Ammon's horn (tissue), 1 donor: ENCODE measurements at regions not wholly inside any gene's neighbourhood (a gene's known extent, or its start where the extent isn't known, plus 50 kb on each side); places are given as distances from the start of the nearest gene placed in this dataset.
"Not testable (repeated sequence)": the region's sequence is repeated elsewhere in the genome, so short reads cannot be mapped to it uniquely, and the experiment has no call there.

Experiments
- DNase-seq: peaks from one replicate; pipeline ENCODE4 v3.0.0-alpha.2; 2016; ENCODE audit warnings: low spot score

- no peak for DNase-seq
Observed at GRCh38 chr2:49686291-49686690, 532.0 kb upstream of the FSHR start.

- DNase-seq, result no peak
Observed at GRCh38 chr2:49677227-49677626, 522.9 kb upstream of the FSHR start.

- DNase-seq, result no peak
Observed at GRCh38 chr2:49664827-49665226, 510.5 kb upstream of the FSHR start.

GRCh38 chr2:49661809-49662208 is 507.5 kb upstream of the FSHR start:
- DNase-seq, result no peak

- DNase-seq, result no peak
Observed at GRCh38 chr2:49656853-49657252, 502.5 kb upstream of the FSHR start.

GRCh38 chr2:49643149-49643548 is 488.8 kb upstream of the FSHR start:
- DNase-seq, result no peak

GRCh38 chr2:49640630-49641029 is 486.3 kb upstream of the FSHR start:
- no peak for DNase-seq

- DNase-seq, result no peak
Observed at GRCh38 chr2:49621016-49621415, 466.7 kb upstream of the FSHR start.

GRCh38 chr2:49619804-49620203 is 465.5 kb upstream of the FSHR start:
- no peak for DNase-seq

GRCh38 chr2:49618491-49618890 is 464.2 kb upstream of the FSHR start:
- DNase-seq, result no peak

GRCh38 chr2:49616800-49617199 is 462.5 kb upstream of the FSHR start:
- peak; percentile 74 for DNase-seq

GRCh38 chr2:49611796-49612195 is 457.5 kb upstream of the FSHR start:
- not testable (repeated sequence) for DNase-seq

- DNase-seq, result no peak
Observed at GRCh38 chr2:49600524-49600923, 446.2 kb upstream of the FSHR start.

GRCh38 chr2:49598231-49598630 is 443.9 kb upstream of the FSHR start:
- DNase-seq, result no peak

- no peak for DNase-seq
Observed at GRCh38 chr2:49585921-49586320, 431.6 kb upstream of the FSHR start.

- DNase-seq, result no peak
Observed at GRCh38 chr2:49582946-49583345, 428.6 kb upstream of the FSHR start.

- no peak for DNase-seq
Observed at GRCh38 chr2:49577041-49577440, 422.7 kb upstream of the FSHR start.

GRCh38 chr2:49569176-49569575 is 414.9 kb upstream of the FSHR start:
- no peak for DNase-seq

- no peak for DNase-seq
Observed at GRCh38 chr2:49567811-49568600, 413.7 kb upstream of the FSHR start.

GRCh38 chr2:49567021-49567420 is 412.7 kb upstream of the FSHR start:
- DNase-seq, result no peak

- DNase-seq, result no peak
Observed at GRCh38 chr2:49553658-49554057, 399.3 kb upstream of the FSHR start.

GRCh38 chr2:49532702-49533101 is 378.4 kb upstream of the FSHR start:
- no peak for DNase-seq

GRCh38 chr2:49515996-49516782 is 361.9 kb upstream of the FSHR start:
- no peak for DNase-seq
